Fibroblast of lung (primary cell): ENCODE measurements at regions not wholly inside any gene's neighbourhood (a gene's known extent, or its start where the extent isn't known, plus 50 kb on each side); places are given as distances from the start of the nearest gene placed in this dataset.

Experiments
- DNase-seq, 2 donors: peaks; one replicate each; pipeline versions ENCODE4 v3.0.0 to v3.0.0-alpha.2; 2010; ENCODE audit warnings: low read depth in 2 of 2
- H2AFZ ChIP-seq: 2 replicates; pipeline ENCODE4 v1.5.1; 2012; ENCODE audit warnings: low read length, control low read depth, inconsistent platforms
- H3K27ac ChIP-seq: 2 replicates; pipeline ENCODE4 v1.5.1; 2011; ENCODE audit warnings: low read length, control low read depth; ENCODE audit not compliant: insufficient read depth
- H3K27me3 ChIP-seq: 2 replicates; pipeline ENCODE4 v1.5.1; 2011; ENCODE audit warnings: mild to moderate bottlenecking, low read length; ENCODE audit not compliant: control insufficient read depth, insufficient read depth
- H3K36me3 ChIP-seq: 2 replicates; pipeline ENCODE4 v1.5.1; 2011; ENCODE audit warnings: low read length; ENCODE audit not compliant: control insufficient read depth, insufficient read depth
- H3K4me1 ChIP-seq: 2 replicates; pipeline ENCODE4 v1.5.1; 2011; ENCODE audit warnings: low read length; ENCODE audit not compliant: control insufficient read depth, insufficient read depth; ENCODE audit errors: extremely low read depth
- H3K4me2 ChIP-seq: 2 replicates; pipeline ENCODE4 v1.5.1; 2011; ENCODE audit warnings: low read length, control low read depth; ENCODE audit not compliant: insufficient read depth; ENCODE audit errors: extremely low read depth
- H3K4me3 ChIP-seq, 4 experiments: fragments of 200-600 bp in 1 of 4; sonication (generic) in 1 of 4; replicated peaks in 1 of 4; 2 replicates each; pipeline ENCODE4 v1.5.1; 2011 to 2016; ENCODE audit warnings: low read length in 4 of 4, low read depth in 3 of 4, mild to moderate bottlenecking in 3 of 4, control low read depth in 2 of 4, inconsistent platforms in 1 of 4, mixed read lengths in 1 of 4; ENCODE audit not compliant: insufficient read depth in 1 of 4; ENCODE audit errors: control extremely low read depth in 1 of 4
- H3K79me2 ChIP-seq: 2 replicates; pipeline ENCODE4 v1.5.1; 2012; ENCODE audit warnings: mild to moderate bottlenecking, low read length, inconsistent platforms; ENCODE audit not compliant: control insufficient read depth, insufficient read depth
- H3K9ac ChIP-seq: 2 replicates; pipeline ENCODE4 v1.5.1; 2011; ENCODE audit warnings: mild to moderate bottlenecking, low read length, control low read depth; ENCODE audit not compliant: insufficient read depth
- H3K9me3 ChIP-seq: 2 replicates; pipeline ENCODE4 v1.5.1; 2012; ENCODE audit warnings: low read depth, low read length; ENCODE audit not compliant: control insufficient read depth, insufficient read depth
- H4K20me1 ChIP-seq: 2 replicates; pipeline ENCODE4 v1.5.1; 2011; ENCODE audit warnings: low read length; ENCODE audit not compliant: control insufficient read depth, insufficient read depth; ENCODE audit errors: extremely low read depth
- EZH2 ChIP-seq: IDR thresholded peaks from 2 replicates; pipeline ENCODE4 v1.5.1; 2012; ENCODE audit warnings: low read length, control low read depth, mild to moderate bottlenecking; ENCODE audit errors: missing control alignments
- TF ChIP-seq, protein P1 (sequence below), 2 donors: IDR thresholded peaks in 1 of 2; conservative IDR thresholded peaks in 1 of 2; 1 replicate in 1 of 2; 2 replicates in 1 of 2; pipeline ENCODE4 v1.5.1; 2011 to 2012; ENCODE audit warnings: low read length in 2 of 2, control low read depth in 1 of 2, inconsistent platforms in 1 of 2, low read depth in 1 of 2, mild to moderate bottlenecking in 1 of 2

GRCh38 chr2:18752022-18752493 is 162.7 kb upstream of the NT5C1B start:
- no peak overlapping the region for H3K4me2 ChIP-seq

GRCh38 chr2:18750672-18751554 is 161.5 kb upstream of the NT5C1B start:
- no peak for DNase-seq
- H3K9ac ChIP-seq = no peak overlapping the region
- TF ChIP-seq, protein P1, sequence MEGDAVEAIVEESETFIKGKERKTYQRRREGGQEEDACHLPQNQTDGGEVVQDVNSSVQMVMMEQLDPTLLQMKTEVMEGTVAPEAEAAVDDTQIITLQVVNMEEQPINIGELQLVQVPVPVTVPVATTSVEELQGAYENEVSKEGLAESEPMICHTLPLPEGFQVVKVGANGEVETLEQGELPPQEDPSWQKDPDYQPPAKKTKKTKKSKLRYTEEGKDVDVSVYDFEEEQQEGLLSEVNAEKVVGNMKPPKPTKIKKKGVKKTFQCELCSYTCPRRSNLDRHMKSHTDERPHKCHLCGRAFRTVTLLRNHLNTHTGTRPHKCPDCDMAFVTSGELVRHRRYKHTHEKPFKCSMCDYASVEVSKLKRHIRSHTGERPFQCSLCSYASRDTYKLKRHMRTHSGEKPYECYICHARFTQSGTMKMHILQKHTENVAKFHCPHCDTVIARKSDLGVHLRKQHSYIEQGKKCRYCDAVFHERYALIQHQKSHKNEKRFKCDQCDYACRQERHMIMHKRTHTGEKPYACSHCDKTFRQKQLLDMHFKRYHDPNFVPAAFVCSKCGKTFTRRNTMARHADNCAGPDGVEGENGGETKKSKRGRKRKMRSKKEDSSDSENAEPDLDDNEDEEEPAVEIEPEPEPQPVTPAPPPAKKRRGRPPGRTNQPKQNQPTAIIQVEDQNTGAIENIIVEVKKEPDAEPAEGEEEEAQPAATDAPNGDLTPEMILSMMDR (conservative IDR thresholded peaks at IDR 0.05 in 1 of 2, IDR thresholded peaks at IDR 0.05 in 1 of 2; ENCODE audit: low read depth in 1 of 2, low read length in 2 of 2) = no peak
- no peak for TF ChIP-seq EZH2
- H3K36me3 ChIP-seq = no peaks in the 10 kb centered on the region
- H3K4me1 ChIP-seq = no peaks in the 10 kb centered on the region
- no peak overlapping the region for H3K27ac ChIP-seq
- H3K9me3 ChIP-seq = no peaks in the 10 kb centered on the region
- H3K4me2 ChIP-seq = no peak overlapping the region
- no peaks in the 10 kb centered on the region for H3K79me2 ChIP-seq
- H3K27me3 ChIP-seq = no peaks in the 10 kb centered on the region
- no peak overlapping the region for H3K4me3 ChIP-seq
- no peaks in the 10 kb centered on the region for H4K20me1 ChIP-seq
- H2AFZ ChIP-seq = peak overlapping the region; percentile 7

More at GRCh38 chr2:18752022-18752493, 162.7 kb upstream of the NT5C1B start:
- no peak overlapping the region for H3K9ac ChIP-seq
- no peak for TF ChIP-seq EZH2
- TF ChIP-seq, protein P1 (conservative IDR thresholded peaks at IDR 0.05 in 1 of 2, IDR thresholded peaks at IDR 0.05 in 1 of 2; ENCODE audit: low read depth in 1 of 2, low read length in 2 of 2) = no peak
- peak overlapping the region; percentile 37 for H2AFZ ChIP-seq
- no peaks in the 10 kb centered on the region for H3K79me2 ChIP-seq
- H4K20me1 ChIP-seq = no peaks in the 10 kb centered on the region
- H3K4me1 ChIP-seq = no peaks in the 10 kb centered on the region
- no peaks in the 10 kb centered on the region for H3K9me3 ChIP-seq
- H3K4me3 ChIP-seq = no peak overlapping the region
- peak in 1 of 2 donors; percentile 77 for DNase-seq
- no peaks in the 10 kb centered on the region for H3K27me3 ChIP-seq
- H3K27ac ChIP-seq = no peak overlapping the region
- no peaks in the 10 kb centered on the region for H3K36me3 ChIP-seq

DNA sequence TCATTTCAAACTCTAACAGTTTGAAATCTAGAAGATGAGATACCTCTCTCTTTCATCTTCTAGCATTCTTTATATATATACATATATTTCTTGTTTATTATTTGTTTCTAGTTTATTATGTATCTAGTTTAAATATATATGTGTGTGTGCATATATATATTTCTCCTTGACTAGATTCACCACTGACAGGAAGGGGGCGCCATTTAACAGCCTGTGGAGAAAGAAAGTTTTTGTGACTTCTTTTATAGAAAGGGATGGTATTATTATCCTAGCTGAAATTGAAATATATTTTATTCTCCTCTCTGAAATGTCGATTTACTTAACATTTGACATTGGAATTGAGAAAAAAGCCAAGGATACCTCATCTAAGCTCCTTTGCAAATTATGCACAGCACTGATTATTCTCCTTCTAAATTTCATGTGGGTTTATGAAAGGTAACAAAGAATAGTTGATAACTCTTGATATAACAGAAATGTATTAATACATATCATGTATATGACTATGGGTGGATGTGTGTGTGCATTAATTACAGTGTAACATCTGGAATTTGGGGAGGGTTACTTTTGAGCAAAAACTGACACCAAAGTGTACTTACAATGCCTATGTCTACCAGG is 160.7 kb upstream of the NT5C1B start:
- H4K20me1 ChIP-seq = no peaks in the 10 kb centered on the region
- no peaks in the 10 kb centered on the region for H3K79me2 ChIP-seq
- no peak overlapping the region for H3K27ac ChIP-seq
- no peaks in the 10 kb centered on the region for H3K36me3 ChIP-seq
- TF ChIP-seq EZH2 = no peak
- TF ChIP-seq, protein P1 (conservative IDR thresholded peaks at IDR 0.05 in 1 of 2, IDR thresholded peaks at IDR 0.05 in 1 of 2; ENCODE audit: low read depth in 1 of 2, low read length in 2 of 2) = peak; percentile 78 to 81
- H3K9ac ChIP-seq = no peak overlapping the region
- no peak overlapping the region for H2AFZ ChIP-seq
- no peak overlapping the region for H3K4me2 ChIP-seq
- H3K9me3 ChIP-seq = no peaks in the 10 kb centered on the region
- no peaks in the 10 kb centered on the region for H3K27me3 ChIP-seq
- no peak overlapping the region for H3K4me3 ChIP-seq
- no peaks in the 10 kb centered on the region for H3K4me1 ChIP-seq
- DNase-seq = peak; percentile 45 to 79
